ENCODE measurements at regions not wholly inside any gene's neighbourhood (a gene's known extent, or its start where the extent isn't known, plus 50 kb on each side); places are given as distances from the start of the nearest gene placed in this dataset.

DNA sequence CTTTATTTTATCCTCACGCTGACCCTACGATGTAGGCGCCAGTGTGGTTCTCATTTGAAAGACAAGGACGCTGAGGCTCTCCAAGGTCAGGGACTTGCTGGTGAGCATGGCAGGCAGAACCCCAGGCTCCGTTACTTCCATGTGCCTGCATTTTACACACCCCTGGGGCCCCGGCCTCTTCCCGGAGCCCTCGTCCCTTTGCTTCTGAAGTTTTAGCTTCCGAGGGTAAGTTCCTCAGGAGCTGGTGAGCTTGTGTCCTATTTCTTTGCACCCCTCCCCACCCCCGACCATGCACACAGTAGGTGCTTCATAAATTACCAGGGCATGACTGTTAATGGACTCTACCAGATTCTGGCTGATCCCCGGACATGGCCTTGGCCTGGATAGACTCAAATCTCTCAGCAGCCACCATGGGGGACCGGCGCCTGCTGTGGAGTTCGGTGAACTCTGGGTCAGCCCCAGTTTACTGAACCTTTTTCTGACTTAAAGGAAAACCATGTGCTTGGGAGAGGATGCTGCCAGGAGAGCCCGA, 59.3 kb upstream of the RNU6ATAC start:
- FAIRE-seq, result no peak
- POLR2A ChIA-PET, result no interaction called here

DNA sequence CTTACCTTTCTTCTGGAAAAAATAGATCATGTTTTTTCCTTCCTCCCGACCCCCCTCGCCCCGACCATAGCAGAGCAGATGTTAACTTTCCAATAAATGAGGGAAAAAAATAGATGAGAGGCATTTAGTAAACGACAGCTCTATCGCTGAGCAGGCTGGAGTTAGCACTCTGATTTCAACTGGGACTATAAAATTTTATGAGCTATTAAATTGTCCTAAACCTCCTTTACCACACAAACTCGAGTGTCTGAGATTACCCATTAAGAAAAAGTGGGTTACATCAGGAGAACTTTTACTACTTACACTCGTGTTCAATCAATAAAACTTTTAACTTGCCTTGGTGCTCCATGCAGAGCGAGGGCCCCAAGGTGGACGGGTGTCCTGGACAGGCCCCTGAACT, 59.8 kb upstream of the RNU6ATAC start:
- H2AFZ ChIP-seq (ENCODE audit: low read depth, low read length), result no peak overlapping the region
- H3K4me1 ChIP-seq (ENCODE audit: control insufficient read depth, extremely low read depth, insufficient read depth, low read length), result no peaks in the 10 kb centered on the region
- H3K4me3 ChIP-seq (replicated peaks in 1 of 3; ENCODE audit: insufficient read depth in 1 of 3, low read depth in 1 of 3, low read length in 3 of 3), result no peak overlapping the region
- H4K20me1 ChIP-seq (replicated peaks; ENCODE audit: control insufficient read depth, extremely low read depth, insufficient read depth, low read length), result no peaks in the 10 kb centered on the region
- H3K79me2 ChIP-seq (ENCODE audit: control insufficient read depth, insufficient read depth, low read length), result no peaks in the 10 kb centered on the region
- H3K9me1 ChIP-seq (replicated peaks; ENCODE audit: control insufficient read depth, extremely low read depth, insufficient read depth, low read length), result no peaks in the 10 kb centered on the region
- H3K9ac ChIP-seq (replicated peaks; ENCODE audit: extremely low read depth, insufficient read depth, low read length), result no peak overlapping the region
- POLR2A ChIA-PET, result no interaction called here
- H3K27ac ChIP-seq (ENCODE audit: insufficient read depth, low read depth, low read length), result no peak overlapping the region
- no peak for TF ChIP-seq POLR2A (IDR thresholded peaks at IDR 0.05; ENCODE audit: low read depth, low read length)
- TF ChIP-seq FOS (IDR thresholded peaks at IDR 0.05; ENCODE audit: borderline replicate concordance, insufficient read depth, low read length), result no peak
- TF ChIP-seq MYC (IDR thresholded peaks at IDR 0.05; ENCODE audit: low read depth, low read length), result no peak
- H3K27me3 ChIP-seq (ENCODE audit: control insufficient read depth in 2 of 2, insufficient read depth in 2 of 2, low read length in 2 of 2), result peaks cover 0 to 3% of the 10 kb centered on the region in 2 experiments
- CTCF ChIA-PET, result interaction anchor here (1.5 kb wide), 1 partner anchor 8 kb away, joined by 4 read pairs; no protein-coding TSS in a partner anchor
- H3K9me3 ChIP-seq (replicated peaks; ENCODE audit: control insufficient read depth, insufficient read depth, low read length), result no peaks in the 10 kb centered on the region
- BruUV-seq (replicated peaks), result no TSS peak
- no peak for FAIRE-seq
- DNase-seq (ENCODE audit: low read depth, low spot score), result no peak
- intact Hi-C loops (cut with micrococcal nuclease), result no loop called here
- dilution Hi-C loops (cut with MboI; ENCODE audit: extremely low pct_ligation_motif_present, low sequenced_read_pairs), result no loop called here
- H3K36me3 ChIP-seq (ENCODE audit: control insufficient read depth in 2 of 2, extremely low read depth in 1 of 2, insufficient read depth in 2 of 2, low read length in 2 of 2), result no peaks in the 10 kb centered on the region
- H3K4me2 ChIP-seq (ENCODE audit: insufficient read depth, low read length), result no peak overlapping the region

More for the DNA sequence above, 59.3 kb upstream of the RNU6ATAC start:
- Histone ChIP-seq H3K9me1 (replicated peaks; ENCODE audit: control insufficient read depth, extremely low read depth, insufficient read depth, low read length) (no peaks in the 10 kb centered on the region), H3K9me3 (replicated peaks; ENCODE audit: control insufficient read depth, insufficient read depth, low read length) (no peaks in the 10 kb centered on the region), H3K36me3 (ENCODE audit: control insufficient read depth in 2 of 2, extremely low read depth in 1 of 2, insufficient read depth in 2 of 2, low read length in 2 of 2) (no peaks in the 10 kb centered on the region), H3K27ac (ENCODE audit: insufficient read depth, low read depth, low read length) (no peak overlapping the region), H3K9ac (replicated peaks; ENCODE audit: extremely low read depth, insufficient read depth, low read length) (no peak overlapping the region), H3K4me3 (replicated peaks in 1 of 3; ENCODE audit: insufficient read depth in 1 of 3, low read depth in 1 of 3, low read length in 3 of 3) (no peak overlapping the region), H2AFZ (ENCODE audit: low read depth, low read length) (no peak overlapping the region), H3K27me3 (ENCODE audit: control insufficient read depth in 2 of 2, insufficient read depth in 2 of 2, low read length in 2 of 2) (peaks cover 0 to 3% of the 10 kb centered on the region in 2 experiments), H3K4me1 (ENCODE audit: control insufficient read depth, extremely low read depth, insufficient read depth, low read length) (no peaks in the 10 kb centered on the region), H3K4me2 (ENCODE audit: insufficient read depth, low read length) (no peak overlapping the region), H3K79me2 (ENCODE audit: control insufficient read depth, insufficient read depth, low read length) (no peaks in the 10 kb centered on the region), H4K20me1 (replicated peaks; ENCODE audit: control insufficient read depth, extremely low read depth, insufficient read depth, low read length) (no peaks in the 10 kb centered on the region)
- CTCF ChIA-PET, result interaction anchor here (1.5 kb wide), 1 partner anchor 8 kb away, joined by 4 read pairs; no protein-coding TSS in a partner anchor
- DNase-seq (ENCODE audit: low read depth, low spot score), result no peak
- dilution Hi-C loops (cut with MboI; ENCODE audit: extremely low pct_ligation_motif_present, low sequenced_read_pairs) (no loop called here), intact Hi-C loops (cut with micrococcal nuclease) (no loop called here)
- TF ChIP-seq JUN (IDR thresholded peaks at IDR 0.05; ENCODE audit: borderline replicate concordance, insufficient read depth, insufficient read length, low read depth) (no peak), EZH2 (IDR thresholded peaks at IDR 0.05; ENCODE audit: borderline replicate concordance, low read depth, low read length, severe bottlenecking) (no peak)
- no TSS peak for BruUV-seq (replicated peaks)

Data from endothelial cell of umbilical vein (primary cell).